ENCODE measurements at regions not wholly inside any gene's neighbourhood (a gene's known extent, or its start where the extent isn't known, plus 50 kb on each side); places are given as distances from the start of the nearest gene placed in this dataset.

DNA sequence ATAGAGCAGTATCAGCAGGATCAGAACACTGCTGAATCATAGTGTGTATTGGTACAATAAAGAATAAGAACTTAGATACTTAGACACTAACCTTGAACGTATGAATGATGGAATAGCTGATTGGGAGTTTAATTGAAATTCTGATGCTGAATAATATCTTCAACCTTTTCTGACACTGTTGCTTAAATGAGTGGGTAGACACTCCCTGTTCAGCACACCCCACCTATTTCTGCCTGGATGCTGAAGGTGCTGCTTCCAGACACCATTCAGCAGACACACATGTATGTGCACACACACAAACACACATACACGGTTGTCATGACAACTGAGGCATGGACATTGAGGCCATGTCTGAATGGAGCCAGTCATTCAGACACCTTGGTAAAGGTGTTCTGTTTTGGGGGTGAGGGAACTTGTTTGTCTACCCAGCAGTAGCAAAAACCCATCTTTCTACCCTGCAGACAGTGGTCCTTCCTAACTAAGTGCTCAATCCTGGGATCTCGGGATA, 54.3 kb downstream of the TMEM215 start:
- no peak overlapping the region for H3K4me3 ChIP-seq (replicated peaks in 1 of 2; ENCODE audit: low read depth in 2 of 2, low read length in 2 of 2)
- TF ChIP-seq, protein P1, sequence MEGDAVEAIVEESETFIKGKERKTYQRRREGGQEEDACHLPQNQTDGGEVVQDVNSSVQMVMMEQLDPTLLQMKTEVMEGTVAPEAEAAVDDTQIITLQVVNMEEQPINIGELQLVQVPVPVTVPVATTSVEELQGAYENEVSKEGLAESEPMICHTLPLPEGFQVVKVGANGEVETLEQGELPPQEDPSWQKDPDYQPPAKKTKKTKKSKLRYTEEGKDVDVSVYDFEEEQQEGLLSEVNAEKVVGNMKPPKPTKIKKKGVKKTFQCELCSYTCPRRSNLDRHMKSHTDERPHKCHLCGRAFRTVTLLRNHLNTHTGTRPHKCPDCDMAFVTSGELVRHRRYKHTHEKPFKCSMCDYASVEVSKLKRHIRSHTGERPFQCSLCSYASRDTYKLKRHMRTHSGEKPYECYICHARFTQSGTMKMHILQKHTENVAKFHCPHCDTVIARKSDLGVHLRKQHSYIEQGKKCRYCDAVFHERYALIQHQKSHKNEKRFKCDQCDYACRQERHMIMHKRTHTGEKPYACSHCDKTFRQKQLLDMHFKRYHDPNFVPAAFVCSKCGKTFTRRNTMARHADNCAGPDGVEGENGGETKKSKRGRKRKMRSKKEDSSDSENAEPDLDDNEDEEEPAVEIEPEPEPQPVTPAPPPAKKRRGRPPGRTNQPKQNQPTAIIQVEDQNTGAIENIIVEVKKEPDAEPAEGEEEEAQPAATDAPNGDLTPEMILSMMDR (IDR thresholded peaks at IDR 0.05; ENCODE audit: low read depth, low read length), result no peak
- no peak for DNase-seq (ENCODE audit: low read depth in 2 of 2)

DNA sequence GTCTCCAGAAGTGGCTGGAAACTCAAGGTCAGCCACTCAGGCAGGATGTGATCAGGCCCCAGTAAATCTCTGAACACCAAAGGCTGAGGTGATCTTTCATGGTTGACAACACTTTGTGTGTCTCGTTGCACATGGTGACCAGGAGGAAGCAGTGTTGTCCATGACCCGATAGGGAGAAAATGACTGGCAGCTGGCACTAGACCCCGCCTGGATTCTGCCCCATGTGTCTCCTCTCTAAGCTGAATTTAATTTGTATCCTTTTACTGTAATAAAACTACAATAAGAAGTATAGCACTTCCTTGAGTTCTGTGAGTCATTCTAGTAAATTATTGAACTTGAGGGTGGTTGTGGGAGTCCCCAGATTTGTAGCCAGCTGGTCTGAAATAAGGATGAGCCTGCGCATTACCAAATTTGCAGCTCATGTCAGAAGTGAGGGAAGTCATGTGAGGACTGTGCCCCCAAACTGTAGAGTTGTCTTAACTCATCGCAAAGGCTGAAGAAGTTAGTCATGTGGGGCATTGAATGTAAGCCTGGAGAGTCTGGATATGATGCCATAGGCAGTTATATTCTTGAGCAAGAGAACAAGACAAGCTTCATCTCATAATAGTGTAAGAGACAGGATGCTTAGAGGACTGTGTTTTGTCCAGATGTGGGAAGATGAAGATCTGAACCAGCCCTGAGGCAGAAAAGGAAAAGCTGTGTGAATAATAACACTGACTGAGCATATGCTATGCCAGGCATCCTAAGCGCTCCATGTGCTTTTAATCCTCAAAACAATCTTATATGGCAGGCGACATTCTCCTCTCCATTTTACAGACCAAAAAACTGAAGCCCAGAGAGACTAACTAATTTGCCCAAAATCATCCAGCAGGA, 55.9 kb downstream of the TMEM215 start:
- TF ChIP-seq, protein P1 (IDR thresholded peaks at IDR 0.05; ENCODE audit: low read depth, low read length), result no peak
- DNase-seq (ENCODE audit: low read depth in 2 of 2), result no peak
- no peak overlapping the region for H3K4me3 ChIP-seq (replicated peaks in 1 of 2; ENCODE audit: low read depth in 2 of 2, low read length in 2 of 2)

GRCh38 chr9:32841314-32841713, 58.0 kb downstream of the TMEM215 start:
- H3K4me3 ChIP-seq (replicated peaks in 1 of 2; ENCODE audit: low read depth in 2 of 2, low read length in 2 of 2), result no peak overlapping the region
- TF ChIP-seq, protein P1 (IDR thresholded peaks at IDR 0.05; ENCODE audit: low read depth, low read length), result no peak
- DNase-seq (ENCODE audit: low read depth in 2 of 2), result no peak

DNA sequence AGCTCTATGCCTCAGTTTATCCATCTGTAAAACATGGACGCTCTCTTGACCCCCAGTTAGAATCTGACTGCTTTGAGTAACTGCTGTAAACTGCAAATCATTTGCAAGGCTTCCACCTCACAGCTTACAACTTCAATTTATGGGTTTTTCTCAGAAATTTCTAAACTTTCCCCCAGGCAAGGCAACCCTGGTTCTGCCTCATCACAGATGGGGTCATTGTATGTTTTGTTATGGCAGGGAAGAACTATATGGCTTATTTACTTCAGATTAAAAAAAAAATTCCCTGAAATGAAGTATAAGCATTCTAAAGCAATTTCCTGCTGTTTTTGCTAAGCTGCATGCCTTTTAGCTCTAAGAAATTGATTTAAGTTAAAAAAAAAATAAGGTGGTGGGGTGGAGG, 60.0 kb downstream of the TMEM215 start:
- H3K4me3 ChIP-seq (replicated peaks in 1 of 2; ENCODE audit: low read depth in 2 of 2, low read length in 2 of 2), result no peak overlapping the region
- TF ChIP-seq, protein P1 (IDR thresholded peaks at IDR 0.05; ENCODE audit: low read depth, low read length), result no peak
- DNase-seq (ENCODE audit: low read depth in 2 of 2), result no peak

DNA sequence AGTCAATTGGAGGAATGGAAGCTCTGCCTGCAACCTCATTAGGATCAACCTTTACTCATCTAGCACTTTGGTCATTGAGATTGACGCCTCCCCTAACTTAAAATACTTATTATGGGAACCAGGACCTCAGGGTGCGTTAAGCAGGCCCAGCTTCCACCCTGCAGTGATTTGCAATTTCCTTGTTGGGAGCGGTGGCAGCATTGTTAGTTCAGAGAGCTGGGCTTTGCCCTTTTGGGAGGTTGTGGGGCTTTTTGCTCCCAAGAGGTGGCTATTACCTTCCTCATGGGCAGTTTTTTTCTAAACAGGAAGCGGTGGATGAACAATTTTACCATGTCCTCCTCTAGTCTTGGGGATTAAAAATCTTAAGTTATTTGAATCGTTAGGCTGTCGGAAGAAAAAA, 60.9 kb downstream of the TMEM215 start:
- DNase-seq (ENCODE audit: low read depth in 2 of 2), result no peak
- H3K4me3 ChIP-seq (replicated peaks in 1 of 2; ENCODE audit: low read depth in 2 of 2, low read length in 2 of 2), result no peak overlapping the region
- TF ChIP-seq, protein P1 (IDR thresholded peaks at IDR 0.05; ENCODE audit: low read depth, low read length), result no peak

- TF ChIP-seq, protein P1 (IDR thresholded peaks at IDR 0.05; ENCODE audit: low read depth, low read length), result no peak
- no peak for DNase-seq (ENCODE audit: low read depth in 2 of 2)
- H3K4me3 ChIP-seq (replicated peaks in 1 of 2; ENCODE audit: low read depth in 2 of 2, low read length in 2 of 2), result no peak overlapping the region
These were observed 70.9 kb downstream of the TMEM215 start for GRCh38 chr9:32854271-32854670.
